Ecto neural progenitor cell (in vitro differentiated cells): ENCODE measurements at regions not wholly inside any gene's neighbourhood (a gene's known extent, or its start where the extent isn't known, plus 50 kb on each side); places are given as distances from the start of the nearest gene placed in this dataset.

Experiments used
- DNase-seq: peaks from one replicate; pipeline ENCODE4 v3.0.0-alpha.2; 2018; ENCODE audit warnings: low spot score

GRCh38 chr3:188940573-188940932, 231.2 kb upstream of the TPRG1 start:
- DNase-seq: no peak

- DNase-seq: no peak
Observed at GRCh38 chr3:188941103-188941502, 230.7 kb upstream of the TPRG1 start.

GRCh38 chr3:188942191-188942590, 229.6 kb upstream of the TPRG1 start:
- no peak for DNase-seq

- DNase-seq: no peak
Observed at GRCh38 chr3:188943591-188943990, 228.2 kb upstream of the TPRG1 start.

- no peak for DNase-seq
Observed at GRCh38 chr3:188944108-188944507, 227.7 kb upstream of the TPRG1 start.

- DNase-seq: no peak
Observed at GRCh38 chr3:188946351-188947240, 225.2 kb upstream of the TPRG1 start.

GRCh38 chr3:188947401-188948280, 224.1 kb upstream of the TPRG1 start:
- DNase-seq: peak; percentile 92

- DNase-seq: no peak
Observed at GRCh38 chr3:188948281-188948996, 223.3 kb upstream of the TPRG1 start.

- DNase-seq: no peak
Observed at GRCh38 chr3:188948997-188949389, 222.8 kb upstream of the TPRG1 start.

GRCh38 chr3:188949456-188949855, 222.3 kb upstream of the TPRG1 start:
- no peak for DNase-seq

GRCh38 chr3:188949996-188950395, 221.8 kb upstream of the TPRG1 start:
- DNase-seq: no peak

GRCh38 chr3:188950832-188951489, 220.8 kb upstream of the TPRG1 start:
- no peak for DNase-seq

- no peak for DNase-seq
Observed at GRCh38 chr3:188951734-188952133, 220.0 kb upstream of the TPRG1 start.

GRCh38 chr3:188954590-188955208, 217.1 kb upstream of the TPRG1 start:
- DNase-seq: peak; percentile 85

GRCh38 chr3:188955919-188956318, 215.9 kb upstream of the TPRG1 start:
- no peak for DNase-seq

GRCh38 chr3:188956839-188957489, 214.8 kb upstream of the TPRG1 start:
- DNase-seq: no peak

- DNase-seq: no peak
Observed at GRCh38 chr3:188959013-188959412, 212.8 kb upstream of the TPRG1 start.

- no peak for DNase-seq
Observed at GRCh38 chr3:188962253-188963247, 209.2 kb upstream of the TPRG1 start.

- no peak for DNase-seq
Observed at GRCh38 chr3:188964957-188965356, 206.8 kb upstream of the TPRG1 start.

- no peak for DNase-seq
Observed at GRCh38 chr3:188972310-188972709, 199.5 kb upstream of the TPRG1 start.
